CD4-positive, alpha-beta T cell (primary cell): ENCODE measurements at regions not wholly inside any gene's neighbourhood (a gene's known extent, or its start where the extent isn't known, plus 50 kb on each side); places are given as distances from the start of the nearest gene placed in this dataset.

ENCODE experiments used
- ATAC-seq: fragments of 200-7000 bp; cut with Tn5 transposase; one replicate; pipeline ENCODE4 v1.10.0; 2022; ENCODE audit warnings: mild to moderate bottlenecking; ENCODE audit not compliant: poor library complexity
- CTCF ChIA-PET: fragments of 350-600 bp; sonication (Branson Sonifier 250); formaldehyde crosslinking; loops from one replicate; lab custom pipeline; 2021; ENCODE audit warnings: antibody characterized with exemption, inconsistent platforms; lab: Charles Lee
- POLR2A ChIA-PET: fragments of 350-600 bp; sonication (Branson Sonifier 250); formaldehyde crosslinking; loops from one replicate; lab custom pipeline; 2021; ENCODE audit warnings: antibody characterized with exemption, inconsistent platforms; lab: Charles Lee
- DNase-seq, 14 experiments: peaks; one replicate each; pipeline ENCODE4 v3.0.0-alpha.2; 2013 to 2020; ENCODE audit warnings: mixed read lengths in 2 of 14
- H3K27ac ChIP-seq, 2 donors: one replicate each; pipeline versions ENCODE4 v1.5.1 to v1.7.0; 2013; ENCODE audit warnings: low read length in 2 of 2, low read depth in 1 of 2, mild to moderate bottlenecking in 1 of 2
- H3K27me3 ChIP-seq, 2 experiments: 1 replicate in 1 of 2; 2 replicates in 1 of 2; pipeline versions ENCODE4 v1.6.1 to v1.7.0; 2013; ENCODE audit warnings: low read length in 2 of 2, control low read depth in 1 of 2, mild to moderate bottlenecking in 1 of 2, moderate library complexity in 1 of 2; ENCODE audit not compliant: insufficient read depth in 2 of 2, control insufficient read depth in 1 of 2
- H3K36me3 ChIP-seq: one replicate; pipeline ENCODE4 v1.6.1; 2013; ENCODE audit warnings: low read length, control low read depth; ENCODE audit not compliant: insufficient read depth
- H3K4me1 ChIP-seq: one replicate; pipeline ENCODE4 v1.6.1; 2013; ENCODE audit warnings: low read length, control low read depth; ENCODE audit not compliant: insufficient read depth
- H3K4me3 ChIP-seq: one replicate; pipeline ENCODE4 v1.5.1; 2013; ENCODE audit warnings: mild to moderate bottlenecking, low read length, moderate library complexity
- H3K9me3 ChIP-seq, 2 experiments: 1 replicate in 1 of 2; 2 replicates in 1 of 2; pipeline versions ENCODE4 v1.6.1 to v1.7.0; 2013; ENCODE audit warnings: low read length in 2 of 2, mild to moderate bottlenecking in 2 of 2, control low read depth in 1 of 2, moderate library complexity in 1 of 2; ENCODE audit not compliant: control insufficient read depth in 1 of 2, insufficient read depth in 1 of 2
- H3K27ac Mint-ChIP-seq: one replicate; pipeline ENCODE4 v1.8.0; 2020; ENCODE audit warnings: mixed read lengths
- H3K27me3 Mint-ChIP-seq: one replicate; pipeline ENCODE4 v1.8.0; 2021; ENCODE audit warnings: mixed read lengths
- H3K36me3 Mint-ChIP-seq: one replicate; pipeline ENCODE4 v1.8.0; 2021; ENCODE audit warnings: low read depth, mixed read lengths
- H3K4me1 Mint-ChIP-seq: one replicate; pipeline ENCODE4 v1.8.0; 2021; ENCODE audit warnings: low read depth, mixed read lengths
- H3K4me3 Mint-ChIP-seq: one replicate; pipeline ENCODE4 v1.8.0; 2020; ENCODE audit warnings: mild to moderate bottlenecking, mixed read lengths
- H3K9me3 Mint-ChIP-seq: one replicate; pipeline ENCODE4 v1.8.0; 2020; ENCODE audit warnings: mixed read lengths
- CTCF ChIP-seq: fragments of 200-600 bp; IDR thresholded peaks from one replicate; pipeline ENCODE4 v1.8.0; 2022; ENCODE audit warnings: antibody characterized with exemption, mild to moderate bottlenecking
- intact Hi-C, 2 experiments: fragments of 100-400 bp; cut with DNase I in 1 of 2; cut with micrococcal nuclease in 1 of 2; formaldehyde crosslinking; loops; one replicate each; pipeline versions ENCODE4 v1.15.1 to v1.9.0; 2023 to 2025; cut with DNase I, micrococcal nuclease

DNA sequence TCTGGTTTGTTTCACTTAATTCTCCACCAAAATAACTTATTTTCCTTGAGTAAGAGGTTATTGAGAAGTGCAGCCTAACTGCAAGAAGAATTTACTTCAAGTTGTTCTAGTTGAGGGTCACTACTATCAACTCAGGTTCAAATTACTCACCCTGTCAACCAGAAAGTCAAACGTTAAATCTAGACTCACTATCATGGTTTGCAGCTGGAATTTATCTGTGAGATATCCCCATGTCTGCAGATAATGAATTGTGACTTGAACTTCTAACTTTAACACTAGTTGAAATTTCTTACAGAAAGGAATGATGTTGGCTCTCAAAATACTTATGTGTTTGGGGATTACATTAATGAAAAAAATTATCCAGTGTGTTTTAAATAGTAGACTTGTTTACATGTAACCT lies 1145.7 kb upstream of the NXPH2 start:
- Mint-ChIP-seq H3K27me3 (no peaks in the 10 kb centered on the region), H3K36me3 (no peaks in the 10 kb centered on the region), H3K9me3 (no peaks in the 10 kb centered on the region), H3K27ac (no peak overlapping the region), H3K4me1 (no peaks in the 10 kb centered on the region), H3K4me3 (no peak overlapping the region)
- ChIA-PET POLR2A (no interaction called here), CTCF (no interaction called here)
- intact Hi-C loops: no loop called here
- no peaks in the 10 kb centered on the region for H3K27me3 ChIP-seq
- no peak overlapping the region for H3K27ac ChIP-seq
- no peaks in the 10 kb centered on the region for H3K4me1 ChIP-seq
- no peak overlapping the region for H3K4me3 ChIP-seq
- peaks cover 0 to 9% of the 10 kb centered on the region in 2 experiments for H3K9me3 ChIP-seq
- TF ChIP-seq CTCF: no peak
- ATAC-seq (no peak), DNase-seq (no peak)
- H3K36me3 ChIP-seq: no peaks in the 10 kb centered on the region

GRCh38 chr2:139924070-139924469 lies 1143.9 kb upstream of the NXPH2 start:
- Mint-ChIP-seq H3K4me1 (no peaks in the 10 kb centered on the region), H3K4me3 (no peak overlapping the region), H3K36me3 (no peaks in the 10 kb centered on the region), H3K27ac (no peak overlapping the region), H3K9me3 (peaks cover 6% of the 10 kb centered on the region), H3K27me3 (no peaks in the 10 kb centered on the region)
- no peak overlapping the region for H3K4me3 ChIP-seq
- H3K27me3 ChIP-seq: no peaks in the 10 kb centered on the region
- TF ChIP-seq CTCF: no peak
- H3K36me3 ChIP-seq: no peaks in the 10 kb centered on the region
- ChIA-PET POLR2A (no interaction called here), CTCF (no interaction called here)
- no peak overlapping the region for H3K27ac ChIP-seq
- peaks cover 0 to 9% of the 10 kb centered on the region in 2 experiments for H3K9me3 ChIP-seq
- intact Hi-C loops: no loop called here
- ATAC-seq (no peak), DNase-seq (no peak)
- H3K4me1 ChIP-seq: no peaks in the 10 kb centered on the region

GRCh38 chr2:139918982-139919381 lies 1138.8 kb upstream of the NXPH2 start:
- Mint-ChIP-seq H3K4me1 (no peaks in the 10 kb centered on the region), H3K4me3 (no peak overlapping the region), H3K36me3 (no peaks in the 10 kb centered on the region), H3K27ac (no peak overlapping the region), H3K9me3 (peaks cover 11% of the 10 kb centered on the region), H3K27me3 (no peaks in the 10 kb centered on the region)
- no peak for ATAC-seq
- H3K27ac ChIP-seq: no peak overlapping the region
- POLR2A ChIA-PET: no interaction called here
- no peaks in the 10 kb centered on the region for H3K36me3 ChIP-seq
- DNase-seq: no peak
- no peaks in the 10 kb centered on the region for H3K27me3 ChIP-seq
- intact Hi-C loops: no loop called here
- H3K9me3 ChIP-seq: no peaks in the 10 kb centered on the region
- no peaks in the 10 kb centered on the region for H3K4me1 ChIP-seq
- no peak for TF ChIP-seq CTCF
- H3K4me3 ChIP-seq: no peak overlapping the region
- CTCF ChIA-PET: no interaction called here
